WTC11 (cell line): ENCODE measurements at regions not wholly inside any gene's neighbourhood (a gene's known extent, or its start where the extent isn't known, plus 50 kb on each side); places are given as distances from the start of the nearest gene placed in this dataset.

Experiments
- CREB1 ChIP-seq: sonication (generic); formaldehyde crosslinking; IDR thresholded peaks from 2 replicates; pipeline ENCODE4 v1.8.0; 2023; ENCODE audit warnings: mild to moderate bottlenecking, missing genetic modification reagents
- ELF4 ChIP-seq: sonication (generic); formaldehyde crosslinking; IDR thresholded peaks from 2 replicates; pipeline ENCODE4 v1.8.1; 2022; ENCODE audit warnings: low read depth, mild to moderate bottlenecking, moderate library complexity, missing genetic modification reagents
- FOXK1 ChIP-seq: sonication (generic); formaldehyde crosslinking; IDR thresholded peaks from 2 replicates; pipeline ENCODE4 v1.8.0; 2022; ENCODE audit warnings: mild to moderate bottlenecking, moderate library complexity, missing genetic modification reagents
- STAT6 ChIP-seq: sonication (generic); formaldehyde crosslinking; conservative IDR thresholded peaks from 2 replicates; pipeline ENCODE4 v1.8.1; 2023; ENCODE audit warnings: mild to moderate bottlenecking, low read depth, missing genetic modification reagents, moderate library complexity
- ZNF423 ChIP-seq: fragments of 250-450 bp; sonication (Bioruptor Pico); IDR thresholded peaks from 2 replicates; pipeline ENCODE4 v2.1.2; 2022; ENCODE audit warnings: mild to moderate bottlenecking, moderate library complexity
- ZNF512 ChIP-seq: sonication (generic); formaldehyde crosslinking; IDR thresholded peaks from 2 replicates; pipeline ENCODE4 v1.8.1; 2022; ENCODE audit warnings: missing genetic modification reagents, borderline replicate concordance
- TF ChIP-seq, protein P1 (sequence below): fragments of 200-600 bp; IDR thresholded peaks from 2 replicates; pipeline ENCODE4 v1.8.0; 2022; ENCODE audit warnings: antibody characterized with exemption
- TF ChIP-seq, protein P2 (sequence below): sonication (generic); formaldehyde crosslinking; IDR thresholded peaks from 2 replicates; pipeline ENCODE4 v1.8.1; 2022; ENCODE audit warnings: mild to moderate bottlenecking, moderate library complexity, missing genetic modification reagents

DNA sequence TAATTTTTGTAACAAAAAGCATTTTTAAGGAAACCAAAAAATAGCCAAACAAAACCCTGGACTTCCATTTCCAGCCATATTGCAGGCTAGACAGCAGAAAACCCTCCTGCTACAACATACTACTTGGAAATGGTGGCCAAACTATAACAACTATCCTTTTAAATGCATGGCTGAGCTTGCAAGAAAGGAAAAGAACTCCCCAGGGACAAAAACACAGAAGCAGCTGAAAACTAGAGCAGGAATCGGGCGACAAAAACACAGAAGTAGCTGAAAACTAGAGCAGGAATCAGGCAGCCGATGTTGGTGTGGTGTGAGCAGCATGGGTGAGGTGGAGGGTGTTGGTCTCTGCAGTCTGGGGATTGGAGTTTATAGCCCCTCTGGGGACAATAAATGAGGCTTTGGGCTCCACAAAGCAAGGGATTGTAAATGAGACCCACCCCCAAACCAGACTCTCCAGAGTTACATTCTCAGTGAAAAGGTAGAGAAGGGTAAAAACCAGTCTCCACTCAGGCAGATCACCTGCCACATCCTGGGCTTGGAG lies 95.2 kb downstream of the C9orf50 start:
- no peak for TF ChIP-seq STAT6
- TF ChIP-seq, protein P1, sequence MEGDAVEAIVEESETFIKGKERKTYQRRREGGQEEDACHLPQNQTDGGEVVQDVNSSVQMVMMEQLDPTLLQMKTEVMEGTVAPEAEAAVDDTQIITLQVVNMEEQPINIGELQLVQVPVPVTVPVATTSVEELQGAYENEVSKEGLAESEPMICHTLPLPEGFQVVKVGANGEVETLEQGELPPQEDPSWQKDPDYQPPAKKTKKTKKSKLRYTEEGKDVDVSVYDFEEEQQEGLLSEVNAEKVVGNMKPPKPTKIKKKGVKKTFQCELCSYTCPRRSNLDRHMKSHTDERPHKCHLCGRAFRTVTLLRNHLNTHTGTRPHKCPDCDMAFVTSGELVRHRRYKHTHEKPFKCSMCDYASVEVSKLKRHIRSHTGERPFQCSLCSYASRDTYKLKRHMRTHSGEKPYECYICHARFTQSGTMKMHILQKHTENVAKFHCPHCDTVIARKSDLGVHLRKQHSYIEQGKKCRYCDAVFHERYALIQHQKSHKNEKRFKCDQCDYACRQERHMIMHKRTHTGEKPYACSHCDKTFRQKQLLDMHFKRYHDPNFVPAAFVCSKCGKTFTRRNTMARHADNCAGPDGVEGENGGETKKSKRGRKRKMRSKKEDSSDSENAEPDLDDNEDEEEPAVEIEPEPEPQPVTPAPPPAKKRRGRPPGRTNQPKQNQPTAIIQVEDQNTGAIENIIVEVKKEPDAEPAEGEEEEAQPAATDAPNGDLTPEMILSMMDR = no peak
- no peak for TF ChIP-seq ZNF423 (CRISPR knock-in tag)
- TF ChIP-seq, protein P2, sequence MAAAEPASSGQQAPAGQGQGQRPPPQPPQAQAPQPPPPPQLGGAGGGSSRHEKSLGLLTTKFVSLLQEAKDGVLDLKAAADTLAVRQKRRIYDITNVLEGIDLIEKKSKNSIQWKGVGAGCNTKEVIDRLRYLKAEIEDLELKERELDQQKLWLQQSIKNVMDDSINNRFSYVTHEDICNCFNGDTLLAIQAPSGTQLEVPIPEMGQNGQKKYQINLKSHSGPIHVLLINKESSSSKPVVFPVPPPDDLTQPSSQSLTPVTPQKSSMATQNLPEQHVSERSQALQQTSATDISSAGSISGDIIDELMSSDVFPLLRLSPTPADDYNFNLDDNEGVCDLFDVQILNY = no peak
- TF ChIP-seq FOXK1 = no peak
- no peak for TF ChIP-seq CREB1
- TF ChIP-seq ZNF512 (CRISPR knock-in tag) = no peak
- no peak for TF ChIP-seq ELF4 (CRISPR knock-in tag)
